GM21360 (cell line): ENCODE measurements at regions not wholly inside any gene's neighbourhood (a gene's known extent, or its start where the extent isn't known, plus 50 kb on each side); places are given as distances from the start of the nearest gene placed in this dataset.
A peak's percentile ranks its signal among the peaks of the same experiment; 100 is the strongest.

Source experiments
- ATAC-seq: cut with Tn5 transposase; IDR thresholded peaks from one replicate; pipeline ENCODE4 v1.9.1; 2021; ENCODE audit warnings: mild to moderate bottlenecking, moderate library complexity; ENCODE audit not compliant: unreplicated experiment

DNA sequence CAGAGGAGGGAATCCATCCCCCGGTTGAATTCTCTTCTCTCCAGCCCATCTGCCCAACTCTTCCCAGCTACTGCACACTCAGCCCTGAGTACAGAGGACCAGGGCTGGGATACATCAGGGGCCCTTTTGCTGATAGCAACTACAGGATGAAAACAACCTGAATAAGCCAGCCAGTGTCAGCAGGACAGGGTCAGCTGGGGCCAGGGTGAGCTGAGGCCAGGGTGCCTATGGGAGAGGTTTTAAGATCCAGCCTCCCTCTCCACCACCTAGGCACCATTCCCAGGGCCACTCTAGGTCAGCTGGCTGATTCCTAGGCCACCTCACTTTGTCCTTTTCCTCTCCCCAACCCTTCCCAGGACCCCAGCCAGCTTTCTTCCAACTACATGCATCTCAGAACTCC, 83.8 kb downstream of the MRPL46 start:
- no peak for ATAC-seq

DNA sequence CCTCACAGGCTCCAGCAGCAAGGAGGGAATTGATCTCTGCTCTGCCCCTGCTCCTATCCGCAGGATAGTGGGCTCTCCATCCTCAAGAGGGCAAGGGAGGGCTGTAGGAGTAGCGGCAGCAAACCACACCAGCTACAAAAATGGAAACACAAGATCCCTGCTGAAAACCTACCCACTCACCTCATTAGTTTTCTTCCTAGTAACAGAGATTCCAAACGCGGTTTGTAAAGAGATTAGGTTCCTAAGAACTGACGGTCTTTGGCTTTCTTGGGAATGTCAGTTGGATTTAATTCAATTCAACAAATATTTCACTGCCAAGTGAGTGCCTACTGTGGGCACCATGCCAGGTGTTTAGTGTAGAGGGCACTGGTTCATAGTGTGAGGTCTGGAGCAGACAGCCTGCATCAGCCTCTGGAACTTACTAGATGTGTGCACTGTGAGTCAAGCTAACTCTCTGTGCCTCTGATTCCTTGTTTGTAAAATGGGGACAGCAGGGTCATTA, 84.7 kb downstream of the MRPL46 start:
- no peak for ATAC-seq

DNA sequence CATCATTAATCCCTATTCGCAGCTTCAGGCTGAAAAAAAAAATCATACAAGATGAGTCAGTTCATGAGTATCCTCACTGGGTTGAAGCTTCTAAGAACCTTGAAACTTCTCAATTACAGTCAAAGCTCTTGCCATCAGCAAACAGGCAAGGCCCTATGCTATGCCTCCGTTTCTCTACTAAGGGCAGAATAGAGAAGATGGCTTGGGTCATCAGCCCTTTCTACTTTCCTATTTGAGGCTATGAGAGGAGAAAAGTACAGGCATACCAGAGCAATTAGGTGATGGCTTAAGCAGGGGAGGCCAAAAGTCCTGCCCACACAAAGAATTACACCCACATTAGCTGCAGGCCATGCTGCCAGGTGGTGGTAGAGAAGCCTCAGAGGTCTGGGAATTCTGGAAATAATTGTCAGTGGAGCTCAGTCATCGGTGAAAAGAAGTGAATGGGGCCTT, 89.0 kb downstream of the MRPL46 start:
- ATAC-seq, result no peak

DNA sequence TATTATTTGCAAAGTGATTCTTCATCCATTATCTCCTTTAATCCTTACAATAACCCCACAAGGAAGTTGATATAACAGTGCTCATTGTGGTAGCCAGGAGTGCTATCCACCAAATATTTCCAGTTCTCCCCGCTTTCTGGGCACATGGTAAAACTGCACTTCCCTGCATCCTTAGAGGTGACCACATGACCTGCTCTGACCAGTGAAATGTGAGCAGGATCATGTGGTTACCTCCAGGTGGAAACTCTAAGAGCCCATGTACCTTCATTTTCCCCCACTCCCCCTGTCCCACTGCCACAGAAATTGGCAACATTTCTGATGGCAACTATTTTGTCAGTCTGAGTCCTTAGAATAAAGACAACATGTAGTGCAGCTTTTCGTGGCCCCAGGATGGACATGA, 89.7 kb downstream of the MRPL46 start:
- no peak for ATAC-seq

DNA sequence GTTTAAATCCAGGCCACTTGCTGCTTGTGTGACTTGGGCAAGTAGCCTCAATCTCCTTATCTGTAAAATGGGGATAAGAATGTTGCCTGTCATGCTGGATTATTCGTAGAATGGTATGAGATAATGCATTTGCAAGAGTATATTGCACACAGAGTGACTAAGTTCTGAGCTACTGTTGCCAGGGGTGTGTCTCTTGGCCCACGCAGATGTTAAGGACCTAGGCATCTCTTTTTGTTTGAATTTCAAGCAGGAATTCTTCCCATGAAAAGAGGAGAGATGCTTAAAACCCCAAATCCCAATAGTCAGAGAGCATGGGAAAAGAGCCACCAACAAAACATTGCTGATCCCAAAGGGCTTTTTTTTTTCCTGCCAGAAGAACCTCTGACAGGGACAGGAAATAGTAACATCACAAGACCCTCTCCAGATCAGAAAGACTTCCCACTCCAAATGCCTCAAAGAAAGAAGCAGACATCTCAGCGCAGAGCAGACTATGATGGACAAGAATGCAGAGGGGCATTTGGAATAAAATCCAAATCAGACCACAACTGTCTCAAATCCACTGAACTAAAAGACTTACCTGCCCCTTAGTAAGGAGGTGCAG, 90.5 kb downstream of the MRPL46 start:
- ATAC-seq, result no peak

DNA sequence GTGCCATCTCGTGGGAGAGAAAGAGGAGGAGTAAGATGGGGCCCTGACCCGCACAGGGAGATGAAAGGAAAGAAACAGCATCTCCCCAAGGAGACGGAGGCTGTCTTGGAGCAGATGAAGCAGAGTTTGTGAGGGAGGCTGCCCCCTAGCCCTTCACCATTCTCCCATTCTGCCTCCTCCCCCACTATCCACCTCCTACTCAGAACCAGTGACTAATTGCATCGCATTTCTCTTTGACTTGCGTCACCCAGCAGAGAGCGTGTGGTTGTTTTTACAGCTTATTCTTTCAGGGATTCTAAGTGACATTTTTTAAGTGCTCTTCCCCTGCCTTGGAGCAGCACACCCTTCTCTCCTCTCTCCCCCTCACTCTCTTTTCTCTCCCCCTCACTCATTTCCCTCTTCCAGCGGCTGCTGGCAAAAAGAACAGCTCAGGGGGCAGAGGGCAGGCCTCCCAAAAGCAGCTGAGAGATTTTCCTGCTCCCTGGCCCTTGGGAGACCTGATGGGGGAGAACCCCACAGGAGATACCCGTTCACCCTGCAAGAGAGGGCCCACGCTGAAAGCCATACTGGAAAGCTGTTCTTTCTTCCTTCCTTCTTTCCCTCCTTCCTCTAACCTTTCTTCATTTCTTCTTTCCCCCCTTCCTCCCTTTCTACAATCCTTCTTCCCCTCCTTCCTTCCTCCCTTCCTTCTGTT, 91.8 kb downstream of the MRPL46 start:
- ATAC-seq, result no peak

DNA sequence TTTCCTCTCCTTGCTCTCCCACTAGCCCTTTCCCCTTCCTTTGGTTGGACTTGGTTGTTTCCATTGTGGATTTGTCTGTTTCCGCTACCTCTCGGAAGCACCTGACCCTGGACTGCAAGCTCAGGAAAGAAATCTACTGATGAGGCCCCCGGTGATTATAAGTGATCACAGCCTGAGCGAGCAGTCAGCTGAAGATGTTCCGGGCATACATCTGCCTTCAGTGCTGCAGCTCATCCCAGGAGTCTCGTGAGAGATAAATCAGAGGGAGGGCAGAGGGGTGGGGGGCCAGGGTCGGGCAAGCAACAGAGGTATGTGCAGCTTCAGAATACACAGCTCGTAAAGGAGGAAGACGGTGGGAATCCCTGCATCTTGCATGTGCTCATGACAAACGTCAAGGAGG, 102.1 kb downstream of the MRPL46 start:
- ATAC-seq, result no peak

DNA sequence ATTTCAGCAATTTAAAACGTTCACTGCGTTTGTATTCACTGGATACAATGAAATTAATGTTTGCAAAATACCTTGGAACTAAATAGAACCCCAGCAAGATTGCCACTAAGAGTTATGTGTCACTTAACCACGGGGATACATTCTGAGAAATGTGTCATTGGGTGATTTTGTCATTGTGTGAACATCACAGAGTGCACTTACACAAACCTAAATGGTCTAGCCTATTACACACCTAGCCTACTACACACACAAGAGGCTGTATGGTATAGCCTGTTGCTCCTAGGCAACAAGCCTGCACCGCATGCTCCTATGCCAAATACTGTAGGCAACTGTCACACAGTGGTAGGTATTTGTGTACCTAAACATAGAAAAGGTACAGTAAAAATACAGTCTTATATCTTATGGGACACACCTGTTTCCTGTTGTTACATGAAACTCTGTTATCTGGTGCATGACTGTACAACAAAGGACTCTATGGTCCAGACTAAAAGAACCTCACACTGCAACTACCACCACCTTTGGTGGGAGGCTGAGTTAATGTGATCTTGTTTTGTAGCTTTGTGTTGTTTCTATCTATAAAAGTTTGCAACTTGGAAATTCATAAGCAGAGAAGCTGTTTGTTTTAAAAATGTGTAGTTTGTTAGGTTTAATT, 92.2 kb upstream of the NTRK3 start:
- ATAC-seq, result no peak

DNA sequence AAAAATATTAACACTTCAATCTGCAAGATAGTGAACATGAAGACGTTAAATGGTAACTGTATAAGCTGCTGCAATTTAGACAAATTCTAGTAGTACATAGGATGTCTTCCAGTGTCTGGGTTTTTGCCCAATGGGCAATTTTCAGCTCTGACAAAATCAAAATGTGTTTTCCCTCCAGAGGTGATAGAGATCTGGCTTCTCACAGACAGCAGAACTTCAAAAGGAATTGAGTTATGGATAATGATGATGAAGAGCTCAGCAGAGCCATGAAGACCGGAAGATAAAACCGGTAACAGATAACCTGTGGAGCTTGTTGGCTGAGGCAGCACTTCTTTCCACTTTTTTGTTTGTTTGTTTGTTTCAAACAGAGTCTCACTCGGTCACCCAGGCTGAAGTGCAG, 89.4 kb upstream of the NTRK3 start:
- no peak for ATAC-seq

DNA sequence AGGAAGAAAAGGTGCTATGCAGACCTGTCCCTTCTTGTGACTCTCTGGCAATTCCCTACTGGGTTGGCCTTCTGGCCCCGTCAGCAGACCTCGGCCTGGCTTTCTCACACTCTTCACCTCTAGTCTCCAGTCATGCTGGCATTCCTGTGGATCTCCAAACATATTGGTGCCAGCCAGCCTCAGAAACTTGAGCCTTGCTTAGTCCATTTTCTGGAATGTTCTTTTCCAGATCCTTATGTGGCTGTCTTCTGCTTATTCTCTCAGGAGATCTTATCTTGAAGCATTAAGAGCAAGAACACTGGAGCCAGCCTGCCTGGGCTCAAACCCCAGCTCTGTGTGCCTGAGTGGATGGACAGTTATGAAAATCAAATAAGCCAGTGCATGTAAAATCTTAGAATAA, 88.2 kb upstream of the NTRK3 start:
- no peak for ATAC-seq

DNA sequence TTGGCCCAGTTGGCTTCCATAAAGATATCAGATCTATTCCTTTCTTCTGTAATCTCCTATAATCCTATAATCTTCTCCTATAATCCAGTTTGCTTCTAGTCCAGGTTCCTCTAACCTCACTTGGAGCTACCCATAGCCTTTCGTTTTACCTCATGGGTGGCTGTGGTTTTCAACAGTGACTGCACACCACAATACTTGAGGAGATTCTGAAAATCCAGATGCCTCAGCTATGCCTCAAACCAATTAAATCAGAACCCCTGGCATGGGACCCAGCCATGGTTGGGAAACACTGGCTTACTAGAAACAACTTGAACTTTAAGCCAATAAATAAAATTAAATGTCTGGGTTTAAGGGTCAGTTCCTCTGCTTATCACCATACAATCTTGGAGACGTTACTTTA, 86.1 kb upstream of the NTRK3 start:
- ATAC-seq, result no peak

DNA sequence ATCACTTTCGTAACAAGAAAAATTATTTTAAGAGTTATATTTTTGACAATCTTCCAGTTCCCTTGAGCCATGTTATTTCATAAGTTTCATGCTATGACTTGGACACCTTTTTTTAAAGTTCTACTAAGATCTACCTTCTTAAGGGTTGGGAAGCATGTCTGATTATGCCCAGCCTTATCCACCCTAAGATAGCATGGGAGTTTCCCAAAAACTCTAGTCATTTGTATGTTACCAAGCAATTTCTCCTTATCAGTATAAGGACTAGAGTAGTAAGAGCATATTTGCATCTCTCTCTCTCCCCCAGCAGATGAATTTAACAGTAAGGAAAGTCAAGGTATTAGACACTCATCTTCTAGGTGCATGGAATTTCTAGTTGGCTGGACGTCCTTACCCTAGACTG, 85.1 kb upstream of the NTRK3 start:
- ATAC-seq, result no peak

DNA sequence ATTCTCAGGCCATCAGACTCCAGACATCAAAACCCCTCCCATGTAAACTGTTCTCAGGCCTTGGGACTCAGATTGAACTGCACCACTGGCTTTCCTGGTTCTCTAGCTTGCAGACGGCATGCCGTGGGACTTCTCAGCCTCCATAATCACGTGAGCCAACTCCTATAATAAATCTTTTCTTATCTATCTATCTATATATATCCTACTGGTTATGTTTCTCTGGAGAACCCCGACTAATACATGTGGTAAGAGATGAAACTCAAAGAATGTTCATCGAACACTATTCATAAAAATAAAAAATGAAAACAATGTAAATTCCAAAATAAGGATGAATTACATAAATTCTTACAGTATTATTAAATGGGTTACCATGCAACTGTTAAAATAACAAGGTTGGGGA, 84.5 kb upstream of the NTRK3 start:
- no peak for ATAC-seq

DNA sequence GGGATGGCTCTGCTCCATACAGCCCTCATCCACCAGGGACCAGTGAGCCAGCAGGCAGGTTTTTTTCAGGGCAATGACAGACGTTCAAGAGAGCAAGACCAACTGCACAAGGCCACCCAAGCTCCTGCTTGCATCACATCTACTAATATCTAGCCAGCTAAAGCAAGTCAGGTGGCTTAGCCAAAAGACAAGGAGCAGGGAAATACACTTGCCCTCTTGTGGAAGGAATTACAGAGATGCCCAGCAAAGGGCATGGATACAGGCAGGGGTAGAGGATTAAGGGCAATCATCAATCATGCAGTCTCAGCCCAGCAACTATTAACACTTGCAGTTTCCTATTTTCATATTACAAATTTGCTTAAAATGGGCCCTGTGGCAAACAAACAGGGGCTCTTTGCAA, 81.5 kb upstream of the NTRK3 start:
- ATAC-seq, result no peak

DNA sequence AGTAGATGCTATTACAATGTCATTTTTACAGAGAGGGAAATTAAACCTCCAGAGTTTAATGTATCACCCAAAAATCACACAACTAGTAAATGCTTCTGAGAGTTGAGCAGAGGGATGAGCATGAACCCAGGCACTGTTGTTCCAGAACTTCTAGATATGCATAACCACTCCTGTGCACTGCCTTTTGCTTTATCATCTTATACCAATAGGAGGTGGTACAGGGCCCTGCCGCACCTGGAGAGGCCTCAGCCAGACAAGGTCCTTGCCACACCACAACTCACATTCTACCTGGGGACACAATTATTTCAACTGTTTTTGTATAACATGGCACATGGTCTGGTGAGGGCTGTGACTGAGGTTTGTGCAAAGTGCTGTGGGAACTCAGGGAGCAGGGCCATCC, 78.5 kb upstream of the NTRK3 start:
- no peak for ATAC-seq

DNA sequence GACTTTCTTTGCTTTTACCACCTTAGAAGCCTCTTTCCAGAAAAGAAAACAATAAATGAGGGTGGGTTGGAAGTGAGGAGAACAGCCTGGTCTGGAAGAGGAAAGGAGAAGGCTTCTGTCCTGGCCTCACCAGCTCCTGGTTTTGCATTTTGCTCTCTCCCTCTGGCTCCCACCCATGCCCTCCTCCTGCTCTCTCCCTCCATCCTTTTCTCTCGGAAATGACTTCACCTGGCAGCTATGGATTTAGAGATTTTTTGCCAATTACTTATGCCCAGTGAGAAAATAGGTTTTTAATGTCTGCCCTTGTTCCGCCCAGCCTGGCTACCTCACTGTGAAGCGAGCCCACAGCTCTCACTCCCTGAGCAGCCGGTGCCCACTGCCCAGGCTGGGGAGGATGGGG, 77.9 kb upstream of the NTRK3 start:
- no peak for ATAC-seq

DNA sequence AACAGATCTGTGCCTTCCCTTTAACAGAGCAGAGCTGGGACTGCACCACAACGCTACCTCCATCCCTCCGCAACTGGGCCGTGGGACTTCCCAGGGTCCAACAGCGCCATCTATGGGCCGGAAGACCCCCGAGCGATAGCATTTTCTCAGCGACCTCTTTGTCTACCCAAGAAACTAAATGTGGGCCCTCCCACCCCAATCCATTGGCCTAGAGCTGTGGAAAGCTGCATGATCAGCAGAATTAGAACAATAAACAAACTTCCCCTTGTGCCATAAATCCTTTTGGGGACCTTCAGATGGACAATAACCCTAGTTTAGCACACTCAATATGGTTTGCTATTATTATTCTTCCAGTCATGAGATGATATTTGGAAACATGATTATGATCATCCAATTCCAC, 74.8 kb upstream of the NTRK3 start:
- peak; percentile 87 for ATAC-seq

DNA sequence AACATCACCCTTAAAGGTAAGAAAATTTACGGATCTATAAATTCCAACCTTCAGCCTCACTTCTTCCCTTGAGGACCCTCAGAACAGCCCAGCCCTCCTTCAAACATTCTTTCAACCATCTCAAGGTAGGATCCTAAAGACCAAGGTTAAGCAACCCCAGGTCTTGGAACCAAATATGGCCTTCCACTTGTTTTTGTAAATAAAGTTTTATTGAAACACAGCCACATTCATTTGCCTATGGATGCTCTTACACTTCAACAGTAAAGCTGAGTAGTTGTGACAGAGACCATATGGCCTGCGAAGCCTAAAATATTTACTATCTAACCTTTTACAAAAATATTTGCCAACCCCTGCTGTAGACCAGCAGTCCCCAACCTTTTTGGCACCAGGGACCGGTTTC, 70.4 kb upstream of the NTRK3 start:
- no peak for ATAC-seq

DNA sequence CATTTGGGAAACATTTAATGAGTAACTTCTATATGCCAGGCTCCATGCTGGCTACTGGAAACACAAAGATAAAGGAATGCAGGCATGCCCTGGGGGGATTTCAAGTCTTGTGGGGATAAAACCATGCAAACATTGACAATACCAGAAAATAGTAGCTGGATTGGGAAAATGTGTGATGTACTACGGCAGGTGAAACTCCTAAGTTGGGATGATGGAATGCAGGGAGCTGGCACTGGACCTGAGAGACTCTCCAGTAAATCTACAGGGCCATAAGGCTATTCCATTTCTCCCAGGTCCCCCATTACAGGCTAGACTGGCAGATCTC, 68.2 kb upstream of the NTRK3 start:
- ATAC-seq, result no peak

DNA sequence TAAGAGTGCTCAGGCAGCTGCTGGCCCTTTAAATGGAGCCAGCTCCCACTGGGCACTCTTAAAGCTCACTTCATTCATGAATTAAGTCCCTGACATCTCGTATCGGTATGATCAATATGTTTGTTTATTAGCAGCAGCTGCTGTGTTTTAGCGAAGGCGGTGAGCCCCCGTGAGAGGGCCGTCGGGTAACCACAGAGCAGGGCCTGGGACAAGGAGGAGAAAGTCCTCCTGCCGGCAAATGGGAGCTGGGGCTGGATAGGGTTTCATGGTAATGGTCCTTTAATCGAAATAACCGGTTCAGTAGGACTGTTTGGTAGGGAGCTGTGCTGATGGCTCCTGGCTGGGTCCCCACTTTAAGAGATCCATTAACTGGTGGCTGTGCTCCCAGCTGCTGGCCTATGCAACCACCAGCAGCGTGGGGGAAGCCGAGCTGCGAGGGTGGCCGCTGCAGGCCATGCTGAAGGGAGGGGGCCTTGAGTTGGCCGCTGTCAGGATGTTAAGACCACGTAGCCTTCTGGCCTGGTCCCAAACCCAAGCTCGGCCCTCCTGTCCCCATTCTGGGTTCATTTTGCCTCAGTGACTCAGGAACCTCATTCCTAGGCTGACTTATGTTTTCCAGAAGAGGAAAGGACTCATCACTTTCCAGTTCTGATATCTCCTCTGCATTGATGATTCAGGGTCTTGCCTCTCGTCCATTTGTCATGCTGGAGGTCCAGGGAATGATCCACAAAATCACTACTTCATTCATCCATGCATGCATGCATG, 67.6 kb upstream of the NTRK3 start:
- no peak for ATAC-seq

DNA sequence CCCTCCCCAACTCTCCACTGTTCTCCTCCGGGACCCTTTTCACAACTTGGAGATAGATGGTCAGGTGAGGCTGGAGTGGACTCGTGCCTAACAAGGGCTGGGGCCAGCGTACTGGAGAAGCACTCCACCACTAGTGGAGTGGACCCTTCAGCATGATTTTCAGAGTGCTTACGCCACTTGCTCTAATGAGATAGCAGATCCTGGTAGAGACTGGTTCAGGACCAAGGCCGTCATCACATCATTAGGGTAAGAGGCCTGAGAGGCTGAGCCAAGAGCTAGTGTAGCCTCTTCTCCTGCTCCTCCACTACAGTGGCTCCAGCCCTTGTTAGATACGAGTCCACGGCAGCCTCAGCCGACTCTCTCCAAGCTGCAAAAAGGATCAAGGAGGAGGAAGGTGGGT, 66.9 kb upstream of the NTRK3 start:
- ATAC-seq, result no peak

DNA sequence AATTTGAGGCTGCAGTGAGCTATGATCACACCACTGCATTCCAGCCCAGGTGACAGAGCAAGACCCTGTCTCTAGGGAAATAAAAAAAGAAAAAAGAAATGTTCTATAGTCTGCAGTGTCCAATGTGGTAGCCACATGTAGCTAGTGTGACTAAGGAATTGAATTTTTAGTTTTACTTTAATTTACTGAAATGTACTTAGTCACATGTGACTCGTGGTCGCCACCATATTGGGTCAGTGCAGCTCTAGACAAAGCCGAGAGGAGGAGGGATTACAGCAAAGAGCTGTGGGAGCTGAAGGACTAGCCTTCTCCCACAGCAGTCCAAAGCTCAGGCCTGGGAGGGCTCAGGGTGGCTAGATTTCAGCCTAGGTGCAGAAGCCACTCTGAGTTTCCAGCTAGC, 65.9 kb upstream of the NTRK3 start:
- ATAC-seq, result no peak
